Right lobe of liver (tissue), 4 donors: ENCODE measurements at regions not wholly inside any gene's neighbourhood (a gene's known extent, or its start where the extent isn't known, plus 50 kb on each side); places are given as distances from the start of the nearest gene placed in this dataset.

Experiments
- CTCF ChIP-seq, 4 donors: fragments of 200-600 bp in 3 of 4; fragments of 450-650 bp in 1 of 4; IDR thresholded peaks; one replicate each; pipeline versions ENCODE4 v1.5.1 to v1.8.0; 2016 to 2022; ENCODE audit warnings: antibody characterized with exemption in 4 of 4, mild to moderate bottlenecking in 2 of 4
- POLR2A ChIP-seq: fragments of 450-650 bp; IDR thresholded peaks from one replicate; pipeline ENCODE4 v1.6.1; 2017; ENCODE audit warnings: antibody characterized with exemption, mild to moderate bottlenecking
- donor health status: DM: no; HTN: no; CAD: no.
- donor health status: DM: no; HTN: no; CAD: no.
- donor health status: DM: no; HTN: yes; CAD: no.

DNA sequence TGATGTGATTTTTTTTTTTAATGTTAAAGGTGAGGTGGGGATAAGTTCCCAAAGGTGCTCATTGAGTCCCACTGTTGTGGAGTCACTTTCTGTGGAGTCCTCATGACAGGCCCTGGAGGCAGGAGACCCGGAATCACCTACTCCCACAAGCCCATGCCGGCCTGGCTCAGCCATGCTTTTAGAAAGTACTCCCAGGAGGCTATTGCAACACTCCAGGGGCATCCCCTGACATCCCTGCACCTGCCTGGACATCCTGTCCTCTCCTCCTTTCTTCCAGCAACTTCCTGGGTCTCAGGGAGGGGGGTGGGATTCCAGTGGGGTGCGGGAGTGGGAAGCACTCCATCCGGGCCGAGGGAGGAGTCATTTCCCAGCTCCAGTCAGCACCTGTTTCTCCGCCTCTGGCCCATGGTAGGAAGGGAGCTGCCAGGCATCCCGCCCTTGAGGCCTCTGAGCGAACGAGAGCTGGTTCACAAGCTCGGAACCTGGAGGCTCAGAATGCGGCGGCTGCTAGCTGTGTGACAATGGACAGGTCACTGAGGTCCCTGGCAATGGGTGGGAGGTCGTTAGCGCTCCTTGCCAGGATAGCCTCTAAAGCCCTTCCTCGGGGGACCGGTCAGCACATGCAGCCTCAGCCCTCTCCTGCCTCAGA, 163.9 kb upstream of the ID2 start:
- no peak for TF ChIP-seq POLR2A
- TF ChIP-seq CTCF (IDR thresholded peaks at IDR 0.05), result no peak
